HFFc6 (cell line): ENCODE measurements at regions not wholly inside any gene's neighbourhood (a gene's known extent, or its start where the extent isn't known, plus 50 kb on each side); places are given as distances from the start of the nearest gene placed in this dataset.

Experiments used
- DNase-seq: peaks from one replicate; pipeline ENCODE4 v3.0.0-alpha.2; 2018
- H3K27ac Mint-ChIP-seq: 2 replicates; pipeline ENCODE4 v1.8.0; 2020; ENCODE audit warnings: mild to moderate bottlenecking, mixed read lengths
- H3K27me3 Mint-ChIP-seq: 2 replicates; pipeline ENCODE4 v1.8.0; 2021; ENCODE audit warnings: mild to moderate bottlenecking, moderate library complexity, mixed read lengths; ENCODE audit not compliant: insufficient read depth
- H3K36me3 Mint-ChIP-seq: 2 replicates; pipeline ENCODE4 v1.8.0; 2021; ENCODE audit warnings: low read depth, mixed read lengths
- H3K4me1 Mint-ChIP-seq: 2 replicates; pipeline ENCODE4 v1.8.0; 2020; ENCODE audit warnings: low read depth, mixed read lengths
- H3K4me3 Mint-ChIP-seq: 2 replicates; pipeline ENCODE4 v1.8.0; 2020; ENCODE audit warnings: mild to moderate bottlenecking, moderate library complexity, mixed read lengths
- H3K9me3 Mint-ChIP-seq: 2 replicates; pipeline ENCODE4 v1.8.0; 2020; ENCODE audit warnings: mild to moderate bottlenecking, mixed read lengths
- TF ChIP-seq, protein P1 (sequence below): fragments of 200-600 bp; sonication (generic); IDR thresholded peaks from 2 replicates; pipeline ENCODE4 v1.5.0; 2021; ENCODE audit warnings: antibody characterized with exemption, mild to moderate bottlenecking

DNA sequence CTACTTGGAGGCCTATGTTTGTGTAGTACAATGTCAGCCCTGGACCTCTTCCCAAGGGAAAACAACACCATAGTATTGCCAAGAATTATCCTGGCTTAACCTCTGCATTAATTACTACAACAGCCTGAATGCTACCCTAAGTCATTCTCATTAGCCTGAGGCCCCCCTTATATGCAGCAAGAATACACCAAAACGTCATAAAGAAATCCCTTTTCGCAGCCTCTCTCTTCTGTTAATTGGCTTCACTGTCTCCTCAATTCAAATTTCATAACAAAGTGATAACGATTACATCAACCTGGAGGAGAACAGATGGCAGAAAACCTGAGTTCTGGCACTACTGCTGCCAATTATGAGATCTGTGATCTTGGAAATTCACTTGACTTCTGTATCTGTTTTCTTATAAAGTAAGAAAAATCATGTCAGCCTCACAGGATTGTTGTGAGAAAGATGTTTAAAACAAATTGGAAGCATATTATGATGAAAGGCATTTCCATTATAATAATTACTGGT lies 1663.1 kb downstream of the STIM2 start:
- H3K36me3 Mint-ChIP-seq, result no peaks in the 10 kb centered on the region
- H3K27me3 Mint-ChIP-seq, result no peaks in the 10 kb centered on the region
- H3K9me3 Mint-ChIP-seq, result no peaks in the 10 kb centered on the region
- TF ChIP-seq, protein P1, sequence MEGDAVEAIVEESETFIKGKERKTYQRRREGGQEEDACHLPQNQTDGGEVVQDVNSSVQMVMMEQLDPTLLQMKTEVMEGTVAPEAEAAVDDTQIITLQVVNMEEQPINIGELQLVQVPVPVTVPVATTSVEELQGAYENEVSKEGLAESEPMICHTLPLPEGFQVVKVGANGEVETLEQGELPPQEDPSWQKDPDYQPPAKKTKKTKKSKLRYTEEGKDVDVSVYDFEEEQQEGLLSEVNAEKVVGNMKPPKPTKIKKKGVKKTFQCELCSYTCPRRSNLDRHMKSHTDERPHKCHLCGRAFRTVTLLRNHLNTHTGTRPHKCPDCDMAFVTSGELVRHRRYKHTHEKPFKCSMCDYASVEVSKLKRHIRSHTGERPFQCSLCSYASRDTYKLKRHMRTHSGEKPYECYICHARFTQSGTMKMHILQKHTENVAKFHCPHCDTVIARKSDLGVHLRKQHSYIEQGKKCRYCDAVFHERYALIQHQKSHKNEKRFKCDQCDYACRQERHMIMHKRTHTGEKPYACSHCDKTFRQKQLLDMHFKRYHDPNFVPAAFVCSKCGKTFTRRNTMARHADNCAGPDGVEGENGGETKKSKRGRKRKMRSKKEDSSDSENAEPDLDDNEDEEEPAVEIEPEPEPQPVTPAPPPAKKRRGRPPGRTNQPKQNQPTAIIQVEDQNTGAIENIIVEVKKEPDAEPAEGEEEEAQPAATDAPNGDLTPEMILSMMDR, result no peak
- peaks cover 22% of the 10 kb centered on the region for H3K4me1 Mint-ChIP-seq
- H3K4me3 Mint-ChIP-seq, result no peak overlapping the region
- no peak for DNase-seq
- H3K27ac Mint-ChIP-seq, result no peak overlapping the region

DNA sequence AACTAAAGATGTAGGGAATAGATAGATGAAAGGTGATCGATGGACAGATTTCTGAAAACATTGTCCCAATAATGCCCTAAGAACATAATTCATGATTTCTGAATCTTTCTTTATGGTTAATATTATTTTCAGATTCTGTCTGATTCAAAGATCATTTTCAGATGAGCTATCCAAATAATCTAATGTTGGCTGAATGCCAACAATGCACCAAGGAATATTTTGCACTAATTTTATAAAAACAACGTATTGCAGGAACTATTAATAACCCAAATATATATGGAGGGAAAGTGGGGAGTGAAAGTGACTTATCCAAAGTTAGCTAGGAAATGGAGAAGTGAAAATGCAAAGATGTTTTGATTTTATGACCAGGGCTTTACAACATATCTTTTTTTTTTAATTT lies 1675.5 kb downstream of the STIM2 start:
- TF ChIP-seq, protein P1, result no peak
- H3K36me3 Mint-ChIP-seq, result peaks cover 20% of the 10 kb centered on the region
- H3K27me3 Mint-ChIP-seq, result peaks cover 3% of the 10 kb centered on the region
- H3K9me3 Mint-ChIP-seq, result peaks cover 11% of the 10 kb centered on the region
- DNase-seq, result no peak
- no peak overlapping the region for H3K27ac Mint-ChIP-seq
- no peak overlapping the region for H3K4me3 Mint-ChIP-seq
- no peaks in the 10 kb centered on the region for H3K4me1 Mint-ChIP-seq

DNA sequence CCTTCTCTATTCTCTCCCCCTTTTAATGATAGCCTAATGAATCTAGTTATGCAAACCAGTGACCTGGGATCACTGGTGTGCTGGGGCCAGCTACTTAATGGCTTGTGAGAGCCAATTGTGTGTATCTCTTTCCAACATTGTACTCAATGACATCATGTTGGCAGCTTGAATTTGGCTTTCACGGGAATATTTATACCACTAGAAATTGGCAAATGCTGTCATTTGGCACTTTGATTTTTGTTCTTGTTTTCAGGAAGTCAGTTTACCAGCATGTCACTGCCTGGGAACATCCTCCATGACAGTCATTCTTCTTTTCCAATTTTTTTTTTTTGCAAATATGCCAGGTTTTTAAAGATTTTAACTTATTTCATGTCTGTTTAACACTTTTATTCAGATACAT lies 1685.3 kb downstream of the STIM2 start:
- Mint-ChIP-seq H3K9me3 (peaks cover 9% of the 10 kb centered on the region), H3K27ac (no peak overlapping the region), H3K4me1 (peaks cover 11% of the 10 kb centered on the region; the same call in 1 of the 2 replicates), H3K36me3 (peaks cover 9% of the 10 kb centered on the region), H3K27me3 (no peaks in the 10 kb centered on the region), H3K4me3 (no peak overlapping the region)
- DNase-seq, result no peak
- TF ChIP-seq, protein P1, result no peak

DNA sequence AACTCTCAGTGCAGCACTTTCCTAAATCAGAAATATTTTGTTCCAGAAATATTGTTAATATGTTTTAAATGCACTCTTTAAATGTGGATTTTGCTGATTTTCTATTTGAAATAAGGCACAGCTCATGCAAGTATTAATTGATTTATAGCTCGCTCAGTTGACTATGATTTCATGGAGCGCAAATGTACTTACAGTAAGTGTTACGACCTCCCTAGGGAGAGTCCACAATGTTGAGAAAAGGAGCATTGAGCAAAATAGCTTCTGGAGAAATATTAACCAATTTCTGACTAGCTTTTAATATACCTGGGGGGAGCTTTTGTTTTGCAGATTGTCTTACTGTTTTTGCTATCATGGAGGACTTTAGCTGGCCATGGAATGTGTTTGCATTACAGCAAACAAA lies 1687.5 kb downstream of the STIM2 start:
- Mint-ChIP-seq H3K27ac (no peak overlapping the region), H3K4me3 (no peak overlapping the region), H3K36me3 (no peaks in the 10 kb centered on the region), H3K9me3 (no peaks in the 10 kb centered on the region), H3K4me1 (peaks cover 11% of the 10 kb centered on the region; the same call in 1 of the 2 replicates), H3K27me3 (no peaks in the 10 kb centered on the region)
- no peak for DNase-seq
- TF ChIP-seq, protein P1, result no peak

DNA sequence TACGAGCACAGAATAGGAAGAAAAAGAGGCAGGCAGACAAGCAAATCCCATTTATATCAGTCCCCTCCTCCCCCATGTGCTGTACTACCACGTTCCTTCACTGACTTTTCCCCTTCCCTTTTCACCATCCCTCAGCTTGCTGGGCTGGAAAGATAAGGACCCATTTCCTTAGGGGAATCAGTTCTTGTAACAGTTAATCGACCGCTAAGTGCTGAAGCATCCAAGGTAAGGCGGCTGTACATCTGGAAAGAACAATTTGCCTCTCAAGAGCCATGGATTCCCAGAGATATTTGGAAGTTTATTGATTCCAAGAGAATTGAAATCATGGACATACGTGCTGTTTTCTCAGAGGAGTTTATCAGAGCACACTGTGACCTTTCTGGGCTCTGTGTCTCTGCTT lies 1688.0 kb downstream of the STIM2 start:
- H3K27ac Mint-ChIP-seq, result no peak overlapping the region
- H3K9me3 Mint-ChIP-seq, result peaks cover 2% of the 10 kb centered on the region; the same call in 1 of the 2 replicates
- no peak overlapping the region for H3K4me3 Mint-ChIP-seq
- TF ChIP-seq, protein P1, result no peak
- H3K4me1 Mint-ChIP-seq, result peaks cover 11% of the 10 kb centered on the region; the same call in 1 of the 2 replicates
- DNase-seq, result no peak
- no peaks in the 10 kb centered on the region for H3K27me3 Mint-ChIP-seq
- peaks cover 1% of the 10 kb centered on the region; the same call in 1 of the 2 replicates for H3K36me3 Mint-ChIP-seq
